GM21390 (cell line): ENCODE measurements at regions not wholly inside any gene's neighbourhood (a gene's known extent, or its start where the extent isn't known, plus 50 kb on each side); places are given as distances from the start of the nearest gene placed in this dataset.

Experiments
- ATAC-seq: cut with Tn5 transposase; IDR thresholded peaks from one replicate; pipeline ENCODE4 v1.9.1; 2021; ENCODE audit not compliant: unreplicated experiment

DNA sequence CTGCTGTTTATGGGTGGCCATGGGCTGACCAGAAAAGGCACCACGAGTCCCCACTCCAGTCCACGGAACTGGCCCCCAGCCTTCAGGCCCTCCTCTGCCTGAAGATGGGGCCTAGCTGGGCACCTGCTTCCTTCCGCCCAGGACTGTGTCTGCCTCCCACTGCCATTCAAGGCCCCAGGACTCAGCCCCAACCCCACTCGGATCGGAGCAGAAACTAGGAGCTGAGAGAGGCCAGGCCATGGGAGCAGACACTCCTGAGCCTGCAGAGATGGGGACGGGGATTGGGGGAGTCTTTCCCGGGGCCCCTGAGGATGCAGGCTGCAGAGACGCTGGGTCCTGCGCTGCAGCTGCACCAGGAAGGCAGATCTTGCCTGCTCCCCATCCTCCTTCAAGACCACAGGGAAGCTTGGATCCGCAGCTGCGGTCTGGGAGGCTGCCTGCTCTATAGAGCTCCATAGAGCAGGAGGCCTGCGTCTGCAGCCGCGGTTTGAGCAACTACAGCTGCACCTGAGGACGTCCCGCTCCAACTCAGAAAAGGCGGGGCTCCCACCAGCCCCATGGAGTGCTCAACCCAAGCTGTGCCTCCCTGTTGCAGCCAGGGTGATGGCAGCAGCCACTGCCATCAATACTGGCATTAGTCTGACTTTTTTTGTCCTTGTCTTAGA lies 383.9 kb upstream of the TMCO5A start:
- ATAC-seq, result no peak

GRCh38 chr15:37572401-37572800 lies 362.0 kb upstream of the TMCO5A start:
- no peak for ATAC-seq

DNA sequence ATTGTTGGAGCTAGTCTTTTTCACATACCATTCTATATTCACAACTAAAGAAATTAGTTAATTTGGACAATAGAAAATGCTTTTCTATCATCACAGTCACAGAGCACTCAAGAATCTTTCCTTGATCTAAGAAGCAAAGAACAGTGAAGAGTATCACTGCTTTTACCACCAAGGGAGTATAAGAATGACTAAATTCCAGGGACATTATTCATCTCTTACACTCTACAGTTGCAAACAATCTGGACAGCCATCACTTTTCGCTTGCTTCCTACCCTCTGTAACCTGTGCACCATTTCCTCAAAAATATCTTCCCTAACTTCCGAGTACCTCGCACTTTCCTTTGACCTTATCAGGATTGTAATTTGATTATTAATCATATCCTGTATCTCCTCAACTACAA lies 359.5 kb upstream of the TMCO5A start:
- ATAC-seq, result no peak

- no peak for ATAC-seq
These were observed 357.5 kb upstream of the TMCO5A start for GRCh38 chr15:37576952-37577351.

DNA sequence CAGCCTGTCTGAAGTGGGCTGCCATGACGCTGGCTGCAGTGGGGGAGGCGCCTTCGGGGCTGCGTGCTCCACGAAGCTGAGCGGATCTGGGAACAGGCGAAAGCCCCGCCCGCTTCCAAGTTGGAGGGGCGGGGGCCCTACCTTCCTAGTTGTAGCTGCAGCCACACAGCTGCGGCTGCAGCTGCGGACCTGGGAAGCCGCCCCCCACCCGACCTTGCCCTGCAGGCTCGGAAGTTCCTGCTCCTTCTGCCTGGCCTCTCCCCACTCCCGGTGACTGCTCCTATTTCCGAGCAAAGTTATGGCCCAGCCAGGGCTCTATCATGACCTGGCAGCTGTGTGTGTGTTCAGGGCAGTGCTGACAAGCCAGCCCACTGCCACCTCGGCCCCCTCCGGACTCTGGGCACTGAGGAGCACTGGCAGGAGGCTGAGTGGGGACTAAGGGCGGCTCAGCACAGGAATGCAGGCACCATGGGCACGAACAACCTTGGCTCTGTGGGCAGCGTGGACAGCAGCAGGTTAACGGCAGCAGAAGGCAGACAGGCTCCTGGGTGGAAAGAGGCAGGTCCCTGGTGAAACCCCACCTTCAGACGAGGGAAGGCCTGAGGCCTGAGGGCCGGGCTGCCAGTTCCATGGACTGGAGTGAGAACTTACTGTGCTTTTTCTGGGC lies 352.4 kb upstream of the TMCO5A start:
- ATAC-seq, result no peak

DNA sequence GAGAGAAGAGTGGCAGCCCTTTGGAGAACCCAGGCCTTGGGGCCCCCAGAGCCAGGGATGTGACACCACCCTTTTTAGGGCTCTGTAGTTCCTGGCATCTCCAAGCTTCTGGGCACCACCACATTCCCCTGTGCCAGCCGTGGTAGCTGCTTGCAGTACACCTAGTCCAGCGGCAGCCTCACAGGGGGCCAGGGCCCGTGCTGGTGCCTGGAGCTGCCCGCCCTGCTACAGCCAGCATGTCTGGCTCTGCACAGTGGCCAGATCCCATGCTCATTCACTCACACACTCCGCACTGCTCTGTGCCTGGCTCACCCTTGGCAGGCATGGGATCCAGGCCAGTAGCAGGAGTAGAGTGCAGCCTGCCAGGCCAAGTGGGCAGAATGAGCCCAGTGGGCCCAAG lies 351.6 kb upstream of the TMCO5A start:
- ATAC-seq, result no peak

GRCh38 chr15:37586011-37586583 lies 348.3 kb upstream of the TMCO5A start:
- no peak for ATAC-seq

DNA sequence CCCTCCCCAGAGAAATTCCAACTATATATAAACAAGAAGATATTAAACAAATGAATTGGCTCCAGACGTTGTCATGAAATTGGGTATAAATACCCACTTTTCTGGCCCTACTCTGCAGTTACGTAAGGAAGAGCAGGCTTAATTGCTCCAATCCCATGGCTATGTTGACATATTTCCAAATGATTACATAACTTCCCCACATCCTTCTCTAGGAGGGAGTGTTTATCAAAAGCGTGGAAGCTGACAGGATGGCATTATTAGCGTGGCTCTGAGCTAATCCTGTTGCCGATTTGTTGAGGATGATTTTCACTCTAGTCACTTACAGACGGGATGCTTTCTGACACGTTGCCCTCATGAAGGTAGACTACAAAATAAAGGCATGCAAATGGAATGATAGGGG lies 347.5 kb upstream of the TMCO5A start:
- ATAC-seq, result no peak

- ATAC-seq, result no peak
These were observed 340.0 kb upstream of the TMCO5A start for GRCh38 chr15:37594417-37594816.

GRCh38 chr15:37595426-37595970 lies 338.9 kb upstream of the TMCO5A start:
- no peak for ATAC-seq

DNA sequence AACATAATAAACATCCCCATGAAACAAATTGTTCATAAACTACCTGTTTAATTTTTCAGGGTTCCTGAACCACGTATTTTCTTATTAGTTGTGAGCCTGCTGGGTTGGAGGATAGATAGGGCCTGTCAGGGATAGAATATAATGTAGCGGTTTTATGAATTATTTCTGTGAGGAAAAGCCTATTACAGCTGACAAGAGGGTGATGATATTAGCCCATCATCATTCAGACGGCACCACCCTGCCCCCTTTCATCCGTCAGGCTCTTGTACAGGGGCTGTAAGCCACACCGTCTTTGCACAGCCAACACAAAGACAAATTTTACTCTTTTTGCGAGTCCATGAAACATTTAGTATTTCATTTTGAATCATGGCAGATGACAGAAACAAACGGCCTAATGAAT lies 335.3 kb upstream of the TMCO5A start:
- no peak for ATAC-seq

GRCh38 chr15:37616215-37616614 lies 318.2 kb upstream of the TMCO5A start:
- ATAC-seq, result no peak

DNA sequence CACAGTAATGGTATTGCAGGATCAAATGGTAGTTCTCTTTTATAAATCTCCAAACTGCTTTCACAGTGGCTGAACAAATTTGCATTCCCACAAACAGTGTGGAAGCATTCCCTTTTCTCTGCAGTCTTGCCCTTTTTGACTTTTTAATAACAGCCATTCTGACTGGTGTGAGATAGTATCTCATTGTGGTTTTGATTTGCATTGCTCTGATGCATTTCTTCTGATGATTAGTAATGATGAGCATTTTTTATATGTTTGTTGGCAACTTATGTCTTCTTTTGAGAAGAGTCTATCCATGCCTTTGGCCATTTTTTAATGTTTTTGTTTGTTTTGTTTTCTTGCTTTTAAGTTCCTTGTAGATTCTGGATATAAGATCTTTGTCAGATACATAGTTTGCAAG lies 316.1 kb upstream of the TMCO5A start:
- ATAC-seq, result no peak

- ATAC-seq, result no peak
These were observed 314.9 kb upstream of the TMCO5A start for GRCh38 chr15:37619358-37620042.

DNA sequence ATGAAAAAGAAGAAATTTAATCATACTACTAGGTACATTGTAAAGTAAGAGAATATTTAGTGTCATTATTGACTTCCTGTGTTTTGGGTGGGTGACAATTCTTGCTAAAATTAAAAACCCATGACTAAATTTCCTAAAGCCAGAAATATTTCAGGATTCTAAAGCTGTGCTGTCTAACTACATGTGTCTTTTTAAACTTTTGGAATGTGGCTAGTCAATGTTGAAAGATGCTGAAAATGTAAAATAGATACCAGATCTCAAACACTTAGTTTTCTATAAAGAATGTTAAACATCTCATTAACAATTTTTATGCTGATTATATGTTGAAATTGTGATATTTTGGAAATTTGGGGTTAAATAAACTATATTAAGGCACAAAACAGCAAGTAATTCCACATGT lies 308.9 kb upstream of the TMCO5A start:
- no peak for ATAC-seq

DNA sequence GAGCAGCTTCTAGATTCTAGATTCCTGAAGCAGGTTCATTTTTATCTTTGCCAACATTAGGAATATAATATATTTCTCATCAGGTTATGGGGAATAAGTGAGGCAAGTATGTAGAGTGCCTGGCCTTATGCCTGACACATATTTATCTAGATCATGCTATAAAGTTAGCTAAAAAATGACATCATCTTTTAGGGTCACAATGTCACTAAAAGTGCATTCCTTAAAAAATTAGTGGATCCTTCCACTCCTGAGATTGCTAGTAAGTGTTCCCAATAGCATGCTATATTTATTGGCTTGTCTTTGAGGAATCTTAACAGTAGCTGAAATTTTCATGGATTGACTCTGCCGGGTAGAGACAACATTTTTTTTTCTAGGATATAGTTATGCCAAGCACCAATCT lies 305.9 kb upstream of the TMCO5A start:
- ATAC-seq, result no peak

DNA sequence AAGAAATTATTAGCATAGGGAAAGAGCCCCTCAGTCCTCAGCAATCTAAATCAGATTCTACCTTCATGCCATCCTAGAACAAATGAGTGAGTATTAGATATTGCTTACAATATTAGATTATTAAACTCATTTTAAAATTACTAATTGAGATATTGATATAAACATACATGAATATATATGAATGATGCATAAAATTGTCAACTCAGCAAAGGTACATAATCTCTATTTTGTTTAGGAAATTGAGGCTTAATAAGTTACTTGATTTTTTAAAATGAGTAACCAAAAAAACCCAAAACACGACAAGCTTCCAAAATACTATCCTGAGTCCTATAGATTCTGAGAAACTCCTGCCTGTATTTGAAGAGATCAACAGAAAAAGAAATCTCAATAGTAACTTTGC lies 297.7 kb upstream of the TMCO5A start:
- ATAC-seq, result no peak

GRCh38 chr15:37638116-37638515 lies 296.3 kb upstream of the TMCO5A start:
- ATAC-seq, result no peak

GRCh38 chr15:37638691-37639090 lies 295.7 kb upstream of the TMCO5A start:
- no peak for ATAC-seq

DNA sequence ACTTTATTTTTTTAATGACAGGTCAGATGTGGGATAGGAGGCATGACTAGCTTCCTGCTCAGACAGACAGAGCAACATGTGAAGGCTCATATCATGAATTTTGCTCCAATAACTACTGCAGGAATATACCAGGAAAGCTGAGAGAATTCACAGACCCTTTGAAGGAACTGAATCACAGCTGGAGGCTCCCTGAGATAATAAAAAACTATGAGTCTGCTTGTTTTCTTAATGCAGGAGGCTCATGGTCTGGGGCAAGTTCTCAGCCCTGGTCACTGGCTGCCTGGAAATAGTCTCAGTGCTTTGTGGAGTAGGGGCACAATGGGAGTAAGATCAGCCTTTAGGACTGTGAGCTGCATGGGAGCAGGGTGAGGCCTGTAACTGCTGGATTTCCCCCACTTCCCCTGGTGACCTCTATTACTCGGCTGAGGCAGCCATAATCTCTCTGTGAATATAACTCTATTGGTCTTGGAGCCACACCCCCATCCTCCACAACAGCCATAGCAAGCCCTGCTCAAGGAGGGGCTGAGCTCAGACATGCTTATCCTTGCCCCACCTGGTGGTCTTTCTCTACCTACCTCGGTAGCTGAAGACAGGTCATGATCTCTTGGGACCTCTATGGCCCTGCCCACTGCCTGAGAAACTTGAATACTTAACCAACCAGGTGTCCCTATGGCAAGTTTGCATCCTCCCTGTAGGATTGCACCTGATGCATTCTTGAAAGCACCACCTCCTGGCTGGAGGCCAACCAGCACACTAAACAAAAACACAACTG lies 281.6 kb upstream of the TMCO5A start:
- no peak for ATAC-seq

DNA sequence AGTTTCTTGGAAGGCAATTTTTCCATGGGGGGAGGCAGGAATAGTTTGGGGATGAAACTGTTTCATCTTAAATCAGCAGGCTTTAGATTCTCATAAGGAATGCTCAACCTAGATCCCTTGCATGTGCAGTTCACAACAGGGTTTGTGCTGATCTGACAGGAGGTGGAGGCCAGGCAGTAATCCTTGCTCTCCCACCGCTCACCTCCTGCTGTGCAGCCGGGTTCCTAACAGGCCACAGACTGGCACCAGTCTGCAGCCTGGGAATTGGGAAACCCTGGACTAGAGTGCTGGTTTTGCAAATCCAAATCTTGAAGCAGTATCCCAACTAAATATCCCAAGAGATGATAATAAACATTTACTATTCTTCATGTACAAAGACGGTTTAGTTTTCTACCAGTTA lies 256.3 kb upstream of the TMCO5A start:
- no peak for ATAC-seq
